ENCODE measurements at regions not wholly inside any gene's neighbourhood (a gene's known extent, or its start where the extent isn't known, plus 50 kb on each side); places are given as distances from the start of the nearest gene placed in this dataset.

GRCh38 chr1:165034136-165034809, 322.2 kb downstream of the LMX1A start:
- Histone ChIP-seq H2BK20ac (ENCODE audit: low read depth, low read length) (no peak overlapping the region), H3K14ac (replicated peaks; ENCODE audit: low read depth, low read length) (no peak overlapping the region), H3K79me1 (ENCODE audit: low read depth in 1 of 2, low read length in 2 of 2) (no peaks in the 10 kb centered on the region), H2AK5ac (ENCODE audit: low read depth, low read length) (no peak overlapping the region), H2AFZ (replicated peaks; ENCODE audit: low read length, poor library complexity) (no peak overlapping the region), H3K27ac (ENCODE audit: insufficient read depth, low read length) (no peak overlapping the region), H3K23ac (ENCODE audit: low read depth, low read length) (no peak overlapping the region), H3K4ac (ENCODE audit: low read depth, low read length) (no peak overlapping the region), H4K20me1 (ENCODE audit: insufficient read depth, low read length) (no peaks in the 10 kb centered on the region), H3K9me1 (ENCODE audit: insufficient read depth, low read length) (no peaks in the 10 kb centered on the region), H4K91ac (ENCODE audit: insufficient read depth, low read depth, low read length) (no peak overlapping the region), H2BK15ac (ENCODE audit: low read depth, low read length) (no peak overlapping the region), H3K4me2 (ENCODE audit: low read depth, low read length) (no peak overlapping the region), H3K56ac (ENCODE audit: extremely low read depth, insufficient read depth, low read length) (no peak overlapping the region), H3K9ac (ENCODE audit: low read depth, low read length) (no peak overlapping the region), H4K8ac (ENCODE audit: low read depth in 2 of 2, low read length in 2 of 2) (no peak overlapping the region), H3K9me3 (ENCODE audit: control insufficient read depth, insufficient read depth, low read length) (no peaks in the 10 kb centered on the region), H3K4me3 (ENCODE audit: insufficient read depth, low read depth, low read length) (no peak overlapping the region), H2AK9ac (replicated peaks; ENCODE audit: low read depth, low read length, poor library complexity) (no peak overlapping the region), H2BK120ac (ENCODE audit: low read depth, low read length) (no peak overlapping the region), H3K27me3 (ENCODE audit: control insufficient read depth, insufficient read depth, low read length) (no peaks in the 10 kb centered on the region), H3K4me1 (ENCODE audit: control insufficient read depth, insufficient read depth, low read length) (no peaks in the 10 kb centered on the region), H4K5ac (ENCODE audit: low read depth, low read length) (no peak overlapping the region), H3K36me3 (ENCODE audit: control insufficient read depth, insufficient read depth, low read length) (no peaks in the 10 kb centered on the region), H2BK5ac (ENCODE audit: low read depth, low read length, poor library complexity, severe bottlenecking) (no peak overlapping the region), H3K18ac (ENCODE audit: low read depth, low read length) (no peak overlapping the region)
- no peak for TF ChIP-seq NFE2L2 (IDR thresholded peaks at IDR 0.05; ENCODE audit: low read depth, low read length)
- TF ChIP-seq CEBPB (IDR thresholded peaks at IDR 0.05; ENCODE audit: low read depth, low read length), result no peak
- no peak for TF ChIP-seq MAFK (IDR thresholded peaks at IDR 0.05; ENCODE audit: low read depth, low read length)
- no peak for TF ChIP-seq USF2 (IDR thresholded peaks at IDR 0.05; ENCODE audit: low read depth, low read length)
- TF ChIP-seq RCOR1 (IDR thresholded peaks at IDR 0.05; ENCODE audit: insufficient replicate concordance, low read length), result no peak
- TF ChIP-seq CHD1 (IDR thresholded peaks at IDR 0.05; ENCODE audit: low read depth, low read length), result no peak
- TF ChIP-seq RAD21 (IDR thresholded peaks at IDR 0.05; ENCODE audit: low read length), result no peak
- no peak for TF ChIP-seq BHLHE40 (IDR thresholded peaks at IDR 0.05; ENCODE audit: low read depth, low read length)
- TF ChIP-seq MXI1 (IDR thresholded peaks at IDR 0.05; ENCODE audit: borderline replicate concordance, low read depth, low read length), result no peak
- TF ChIP-seq SMC3 (IDR thresholded peaks at IDR 0.05; ENCODE audit: low read depth, low read length), result no peak
- no peak for TF ChIP-seq FOS (IDR thresholded peaks at IDR 0.05; ENCODE audit: low read depth, low read length)
- ATAC-seq (ENCODE audit: low read depth) (no peak), DNase-seq (no peak)
- dilution Hi-C loops (cut with HindIII; ENCODE audit: low sequenced_read_pairs, unreplicated experiment) (no loop called here), in situ Hi-C loops (cut with MboI; ENCODE audit: low sequenced_read_pairs) (no loop called here), intact Hi-C loops (cut with micrococcal nuclease) (no loop called here)
- no TSS peak for BruUV-seq (replicated peaks)
- WGBS, 2 experiments (ENCODE audit: extremely low coverage in 2 of 2, insufficient read length in 1 of 2), result 10% methylated on average over 2 of the region's 3 CpGs; no CpG with 5 or more reads in 1 of the 2 experiments
- ChIA-PET CTCF (no interaction called here), POLR2A (ENCODE audit: unreplicated experiment) (no interaction called here)

Data from IMR-90 (cell line).